HG02870 (cell line): ENCODE measurements at regions not wholly inside any gene's neighbourhood (a gene's known extent, or its start where the extent isn't known, plus 50 kb on each side); places are given as distances from the start of the nearest gene placed in this dataset.

Experiments used
- ATAC-seq: cut with Tn5 transposase; IDR thresholded peaks from one replicate; pipeline ENCODE4 v1.9.1; 2021; ENCODE audit warnings: mild to moderate bottlenecking, moderate library complexity; ENCODE audit not compliant: unreplicated experiment

- no peak for ATAC-seq
These were observed 107.6 kb upstream of the FAM9C start for GRCh38 chrX:13151828-13152517.

GRCh38 chrX:13149702-13150350 lies 105.4 kb upstream of the FAM9C start:
- ATAC-seq: no peak

GRCh38 chrX:13147733-13148132 lies 103.3 kb upstream of the FAM9C start:
- no peak for ATAC-seq

GRCh38 chrX:13147147-13147546 lies 102.7 kb upstream of the FAM9C start:
- ATAC-seq: no peak

- no peak for ATAC-seq
These were observed 100.7 kb upstream of the FAM9C start for GRCh38 chrX:13144927-13145655.

- no peak for ATAC-seq
These were observed 98.5 kb upstream of the FAM9C start for GRCh38 chrX:13142891-13143290.

GRCh38 chrX:13140007-13140406 lies 95.6 kb upstream of the FAM9C start:
- ATAC-seq: no peak

GRCh38 chrX:13131396-13132137 lies 87.1 kb upstream of the FAM9C start:
- no peak for ATAC-seq

GRCh38 chrX:13130816-13131215 lies 86.4 kb upstream of the FAM9C start:
- no peak for ATAC-seq

- no peak for ATAC-seq
These were observed 83.7 kb upstream of the FAM9C start for GRCh38 chrX:13128104-13128503.

- no peak for ATAC-seq
These were observed 82.4 kb upstream of the FAM9C start for GRCh38 chrX:13126775-13127174.

- ATAC-seq: no peak
These were observed 80.8 kb upstream of the FAM9C start for GRCh38 chrX:13125188-13125587.

- ATAC-seq: no peak
These were observed 79.5 kb upstream of the FAM9C start for GRCh38 chrX:13123857-13124345.

- no peak for ATAC-seq
These were observed 78.9 kb upstream of the FAM9C start for GRCh38 chrX:13123247-13123856.

GRCh38 chrX:13121020-13121555 lies 76.7 kb upstream of the FAM9C start:
- ATAC-seq: no peak

- ATAC-seq: no peak
These were observed 75.6 kb upstream of the FAM9C start for GRCh38 chrX:13120017-13120416.

- no peak for ATAC-seq
These were observed 75.0 kb upstream of the FAM9C start for GRCh38 chrX:13119386-13119785.

- no peak for ATAC-seq
These were observed 70.9 kb upstream of the FAM9C start for GRCh38 chrX:13115146-13115855.

GRCh38 chrX:13112499-13112898 lies 68.1 kb upstream of the FAM9C start:
- ATAC-seq: no peak
